ENCODE measurements at regions not wholly inside any gene's neighbourhood (a gene's known extent, or its start where the extent isn't known, plus 50 kb on each side); places are given as distances from the start of the nearest gene placed in this dataset.

- intact Hi-C loops (cut with DNase I; ENCODE audit: low total_unique reads) = no loop called here
- H3K4me3 ChIP-seq (ENCODE audit: low read depth, poor library complexity, severe bottlenecking) = no peak overlapping the region
- WGBS, 2 donors = 24 to 35% methylated on average over 3 of the region's 3 CpGs
- DNase-seq (ENCODE audit: low spot score in 2 of 2) = peak in 1 of 2 donors; percentile 43
- no peak for TF ChIP-seq POLR2A (IDR thresholded peaks at IDR 0.05)
These were observed 144.4 kb downstream of the PTBP2 start for GRCh38 chr1:96865731-96866685.

GRCh38 chr1:96872757-96873156 lies 151.2 kb downstream of the PTBP2 start:
- 87 to 90% methylated on average over 2 of the region's 2 CpGs for WGBS, 2 donors
- TF ChIP-seq POLR2A (IDR thresholded peaks at IDR 0.05) = no peak
- TF ChIP-seq, protein P1, sequence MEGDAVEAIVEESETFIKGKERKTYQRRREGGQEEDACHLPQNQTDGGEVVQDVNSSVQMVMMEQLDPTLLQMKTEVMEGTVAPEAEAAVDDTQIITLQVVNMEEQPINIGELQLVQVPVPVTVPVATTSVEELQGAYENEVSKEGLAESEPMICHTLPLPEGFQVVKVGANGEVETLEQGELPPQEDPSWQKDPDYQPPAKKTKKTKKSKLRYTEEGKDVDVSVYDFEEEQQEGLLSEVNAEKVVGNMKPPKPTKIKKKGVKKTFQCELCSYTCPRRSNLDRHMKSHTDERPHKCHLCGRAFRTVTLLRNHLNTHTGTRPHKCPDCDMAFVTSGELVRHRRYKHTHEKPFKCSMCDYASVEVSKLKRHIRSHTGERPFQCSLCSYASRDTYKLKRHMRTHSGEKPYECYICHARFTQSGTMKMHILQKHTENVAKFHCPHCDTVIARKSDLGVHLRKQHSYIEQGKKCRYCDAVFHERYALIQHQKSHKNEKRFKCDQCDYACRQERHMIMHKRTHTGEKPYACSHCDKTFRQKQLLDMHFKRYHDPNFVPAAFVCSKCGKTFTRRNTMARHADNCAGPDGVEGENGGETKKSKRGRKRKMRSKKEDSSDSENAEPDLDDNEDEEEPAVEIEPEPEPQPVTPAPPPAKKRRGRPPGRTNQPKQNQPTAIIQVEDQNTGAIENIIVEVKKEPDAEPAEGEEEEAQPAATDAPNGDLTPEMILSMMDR (IDR thresholded peaks at IDR 0.05) = no peak
- intact Hi-C loops (cut with DNase I; ENCODE audit: low total_unique reads) = no loop called here
- no peak overlapping the region for H3K4me3 ChIP-seq (ENCODE audit: low read depth, poor library complexity, severe bottlenecking)
- no peak for DNase-seq (ENCODE audit: low spot score in 2 of 2)

GRCh38 chr1:96878640-96879039 lies 157.1 kb downstream of the PTBP2 start:
- H3K4me3 ChIP-seq (ENCODE audit: low read depth, poor library complexity, severe bottlenecking) = no peak overlapping the region
- DNase-seq (ENCODE audit: low spot score in 2 of 2) = no peak
- intact Hi-C loops (cut with DNase I; ENCODE audit: low total_unique reads) = no loop called here
- TF ChIP-seq POLR2A (IDR thresholded peaks at IDR 0.05) = no peak
- TF ChIP-seq, protein P1 (IDR thresholded peaks at IDR 0.05) = no peak
- WGBS, 2 donors = 72 to 73% methylated on average over 1 of the region's 1 CpG

DNA sequence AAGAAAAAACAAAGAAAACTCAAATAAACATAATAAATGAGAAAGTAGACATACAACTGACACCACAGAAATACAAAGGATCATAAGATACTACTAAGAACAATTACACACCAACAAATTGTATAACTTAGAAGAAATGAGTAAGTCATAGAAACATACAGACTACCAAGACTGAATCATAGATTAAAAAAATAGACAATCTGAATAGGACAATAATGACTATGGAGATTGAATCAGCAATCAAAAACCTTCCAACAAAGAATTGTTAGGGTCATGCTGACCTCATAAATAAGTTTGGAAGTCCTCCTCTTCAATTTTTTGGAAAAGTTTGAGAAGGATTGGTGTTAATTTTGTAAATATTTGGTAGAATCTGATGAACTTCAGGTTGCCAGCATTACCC lies 159.0 kb downstream of the PTBP2 start:
- TF ChIP-seq, protein P1 (IDR thresholded peaks at IDR 0.05) = no peak
- TF ChIP-seq POLR2A (IDR thresholded peaks at IDR 0.05) = no peak
- DNase-seq (ENCODE audit: low spot score in 2 of 2) = no peak
- intact Hi-C loops (cut with DNase I; ENCODE audit: low total_unique reads) = no loop called here
- no peak overlapping the region for H3K4me3 ChIP-seq (ENCODE audit: low read depth, poor library complexity, severe bottlenecking)

- 46 to 58% methylated on average over 2 of the region's 2 CpGs for WGBS, 2 donors
- intact Hi-C loops (cut with DNase I; ENCODE audit: low total_unique reads) = no loop called here
These were observed 160.5 kb downstream of the PTBP2 start for GRCh38 chr1:96882096-96882495.

DNA sequence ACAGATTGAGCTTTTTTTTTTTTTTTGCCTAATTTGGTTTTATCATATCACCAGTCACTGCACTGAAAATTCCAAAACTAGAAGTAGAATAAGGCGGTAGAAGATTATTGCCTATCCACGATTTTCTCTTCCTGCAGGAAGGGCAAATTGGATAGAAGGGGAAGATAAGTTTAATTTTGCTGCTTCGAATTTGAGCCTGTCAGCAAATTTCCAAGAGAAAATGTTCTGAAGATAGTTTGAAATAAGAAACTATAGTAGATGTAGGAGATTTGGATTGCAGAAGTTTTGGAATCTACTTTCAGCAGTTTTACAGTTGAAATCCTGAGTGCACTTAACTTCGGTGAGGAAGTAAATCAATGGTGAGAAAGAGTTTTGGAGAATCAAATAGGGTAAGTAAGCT lies 164.9 kb downstream of the PTBP2 start:
- intact Hi-C loops (cut with DNase I; ENCODE audit: low total_unique reads) = no loop called here
- 85 to 88% methylated on average over 4 of the region's 4 CpGs for WGBS, 2 donors
- TF ChIP-seq POLR2A (IDR thresholded peaks at IDR 0.05) = no peak
- TF ChIP-seq, protein P1 (IDR thresholded peaks at IDR 0.05) = no peak
- DNase-seq (ENCODE audit: low spot score in 2 of 2) = no peak
- H3K4me3 ChIP-seq (ENCODE audit: low read depth, poor library complexity, severe bottlenecking) = no peak overlapping the region

More at GRCh38 chr1:96882096-96882495, 160.5 kb downstream of the PTBP2 start:
- TF ChIP-seq, protein P1 (IDR thresholded peaks at IDR 0.05) = no peak
- no peak for TF ChIP-seq POLR2A (IDR thresholded peaks at IDR 0.05)
- H3K4me3 ChIP-seq (ENCODE audit: low read depth, poor library complexity, severe bottlenecking) = no peak overlapping the region
- no peak for DNase-seq (ENCODE audit: low spot score in 2 of 2)
